K562 (cell line): ENCODE measurements at regions not wholly inside any gene's neighbourhood (a gene's known extent, or its start where the extent isn't known, plus 50 kb on each side); places are given as distances from the start of the nearest gene placed in this dataset.

ENCODE experiments used
- ETS1 ChIP-seq: conservative IDR thresholded peaks from 2 replicates; pipeline ENCODE4 v1.6.1; 2011; ENCODE audit warnings: low read depth, mild to moderate bottlenecking, low read length; ENCODE audit not compliant: control insufficient read depth
- HDAC6 ChIP-seq: IDR thresholded peaks from 2 replicates; pipeline ENCODE4 v1.6.1; 2012; ENCODE audit warnings: low read depth, mild to moderate bottlenecking, control low read depth, inconsistent platforms, low read length, moderate library complexity
- HSF4 ChIP-seq: fragments of 250-450 bp; sonication (Bioruptor Pico); IDR thresholded peaks from 2 replicates; pipeline ENCODE4 v2.1.2; 2022; ENCODE audit warnings: mild to moderate bottlenecking, moderate library complexity, borderline replicate concordance
- NFIC ChIP-seq: fragments of 450-650 bp; IDR thresholded peaks from 2 replicates; pipeline ENCODE4 v1.6.1; 2017; ENCODE audit warnings: mild to moderate bottlenecking, inconsistent platforms
- RFX1 ChIP-seq: fragments of 450-650 bp; IDR thresholded peaks from 2 replicates; pipeline ENCODE4 v1.6.1; 2016; ENCODE audit warnings: mild to moderate bottlenecking, moderate library complexity
- SMAD1 ChIP-seq: fragments of 150-350 bp; IDR thresholded peaks from 2 replicates; pipeline ENCODE4 v1.6.1; 2014; ENCODE audit warnings: low read length, low read depth; ENCODE audit not compliant: partially characterized antibody
- TOE1 ChIP-seq, 2 experiments: fragments of 450-650 bp in 1 of 2; sonication (generic) in 1 of 2; formaldehyde crosslinking in 1 of 2; IDR thresholded peaks; 2 replicates each; pipeline versions ENCODE4 v1.7.1 to v1.8.0; 2016 to 2022; ENCODE audit warnings: borderline replicate concordance in 2 of 2, mild to moderate bottlenecking in 2 of 2, antibody characterized with exemption in 1 of 2, inconsistent platforms in 1 of 2, low read depth in 1 of 2, missing genetic modification reagents in 1 of 2, moderate library complexity in 1 of 2
- ZBTB17 ChIP-seq: fragments of 450-650 bp; formaldehyde crosslinking; IDR thresholded peaks from 2 replicates; pipeline ENCODE4 v1.4.0; 2020; ENCODE audit warnings: mild to moderate bottlenecking
- ZKSCAN8 ChIP-seq: fragments of 200-800 bp; sonication (Bioruptor generic); IDR thresholded peaks from 2 replicates; pipeline ENCODE4 v1.6.1; 2016; ENCODE audit warnings: missing genetic modification characterization, missing compliant biosample characterization
- ZNF609 ChIP-seq: sonication (generic); formaldehyde crosslinking; IDR thresholded peaks from 2 replicates; pipeline ENCODE4 v1.8.1; 2023; ENCODE audit warnings: missing genetic modification reagents, mild to moderate bottlenecking, borderline replicate concordance
- ZNF77 ChIP-seq: fragments of 250-450 bp; sonication (Bioruptor Pico); IDR thresholded peaks from 2 replicates; pipeline ENCODE4 v1.5.0; 2020

- TF ChIP-seq ETS1 = no peak
- TF ChIP-seq ZBTB17 = no peak
- TF ChIP-seq NFIC = no peak
- no peak for TF ChIP-seq ZNF77 (CRISPR knock-in tag)
- no peak for TF ChIP-seq HSF4 (CRISPR knock-in tag)
- TF ChIP-seq ZNF609 = no peak
- TF ChIP-seq SMAD1 = no peak
- no peak for TF ChIP-seq ZKSCAN8 (CRISPR knock-in tag)
- no peak for TF ChIP-seq RFX1
- TF ChIP-seq HDAC6 = no peak
- no peak for TF ChIP-seq TOE1 (IDR thresholded peaks at IDR 0.05; ENCODE audit: borderline replicate concordance)
- TF ChIP-seq TOE1 (CRISPR knock-in tag; IDR thresholded peaks at IDR 0.05; ENCODE audit: borderline replicate concordance, low read depth) = no peak
Observed at GRCh38 chr5:74420947-74421346, 219.6 kb downstream of the ENC1 start (continued).
